Hepatocyte (in vitro differentiated cells): ENCODE measurements at regions not wholly inside any gene's neighbourhood (a gene's known extent, or its start where the extent isn't known, plus 50 kb on each side); places are given as distances from the start of the nearest gene placed in this dataset.
"Not testable (repeated sequence)": the region's sequence is repeated elsewhere in the genome, so short reads cannot be mapped to it uniquely, and the experiment has no call there.

Experiments used
- DNase-seq: peaks from one replicate; pipeline ENCODE4 v3.0.0-alpha.2; 2016; ENCODE audit warnings: low spot score
- H2AFZ ChIP-seq: fragments of 200-600 bp; sonication (generic); 2 replicates; pipeline ENCODE4 v1.6.0; 2016; ENCODE audit warnings: antibody characterized with exemption, mild to moderate bottlenecking
- H3K27ac ChIP-seq: fragments of 200-600 bp; sonication (generic); 2 replicates; pipeline ENCODE4 v1.5.1; 2016; ENCODE audit warnings: mild to moderate bottlenecking
- H3K27me3 ChIP-seq: fragments of 200-600 bp; sonication (generic); 2 replicates; pipeline ENCODE4 v1.6.1; 2016
- H3K36me3 ChIP-seq: fragments of 200-600 bp; sonication (generic); replicated peaks from 2 replicates; pipeline ENCODE4 v1.5.1; 2016; ENCODE audit warnings: low read depth; ENCODE audit not compliant: insufficient read depth
- H3K4me1 ChIP-seq: fragments of 200-600 bp; sonication (generic); 2 replicates; pipeline ENCODE4 v1.5.1; 2016; ENCODE audit warnings: mild to moderate bottlenecking, moderate library complexity; ENCODE audit not compliant: insufficient read depth
- H3K4me2 ChIP-seq: fragments of 200-600 bp; sonication (generic); 2 replicates; pipeline ENCODE4 v1.6.0; 2016
- H3K4me3 ChIP-seq: fragments of 200-600 bp; sonication (generic); 2 replicates; pipeline ENCODE4 v1.5.1; 2016; ENCODE audit warnings: mild to moderate bottlenecking
- H3K79me2 ChIP-seq: fragments of 200-600 bp; sonication (generic); 2 replicates; pipeline ENCODE4 v1.6.0; 2017; ENCODE audit warnings: mild to moderate bottlenecking
- H3K9me2 ChIP-seq: fragments of 200-600 bp; sonication (generic); replicated peaks from 2 replicates; pipeline ENCODE4 v1.6.0; 2017; ENCODE audit warnings: mild to moderate bottlenecking; ENCODE audit not compliant: insufficient read depth
- H3K9me3 ChIP-seq: fragments of 200-600 bp; sonication (generic); 2 replicates; pipeline ENCODE4 v1.5.1; 2016; ENCODE audit warnings: low read depth, mild to moderate bottlenecking
- H4K20me1 ChIP-seq: fragments of 200-600 bp; sonication (generic); 2 replicates; pipeline ENCODE4 v1.6.0; 2016; ENCODE audit warnings: mild to moderate bottlenecking; ENCODE audit not compliant: insufficient read depth, poor library complexity, severe bottlenecking
- EZH2 ChIP-seq: fragments of 200-600 bp; sonication (generic); IDR thresholded peaks from 2 replicates; pipeline ENCODE4 v1.6.1; 2016; ENCODE audit warnings: antibody characterized with exemption, mild to moderate bottlenecking, borderline replicate concordance
- EZH2phosphoT487 ChIP-seq: fragments of 200-600 bp; sonication (generic); IDR thresholded peaks from one replicate; pipeline ENCODE4 v1.6.1; 2018; ENCODE audit warnings: antibody characterized with exemption, mild to moderate bottlenecking, low read depth, moderate library complexity; ENCODE audit not compliant: unreplicated experiment, severe bottlenecking
- WGBS: methylation state at CpG from one replicate; pipeline ENCODE4 v1.1.6; 2016; ENCODE audit warnings: low lambda C conversion rate; ENCODE audit errors: missing lambda C conversion rate; 5-methylcytosine and 5-hydroxymethylcytosine counted together
- TF ChIP-seq, protein P1 (sequence below): fragments of 200-600 bp; sonication (generic); IDR thresholded peaks from 2 replicates; pipeline ENCODE4 v1.5.1; 2016; ENCODE audit warnings: antibody characterized with exemption, mild to moderate bottlenecking; ENCODE audit not compliant: poor library complexity

DNA sequence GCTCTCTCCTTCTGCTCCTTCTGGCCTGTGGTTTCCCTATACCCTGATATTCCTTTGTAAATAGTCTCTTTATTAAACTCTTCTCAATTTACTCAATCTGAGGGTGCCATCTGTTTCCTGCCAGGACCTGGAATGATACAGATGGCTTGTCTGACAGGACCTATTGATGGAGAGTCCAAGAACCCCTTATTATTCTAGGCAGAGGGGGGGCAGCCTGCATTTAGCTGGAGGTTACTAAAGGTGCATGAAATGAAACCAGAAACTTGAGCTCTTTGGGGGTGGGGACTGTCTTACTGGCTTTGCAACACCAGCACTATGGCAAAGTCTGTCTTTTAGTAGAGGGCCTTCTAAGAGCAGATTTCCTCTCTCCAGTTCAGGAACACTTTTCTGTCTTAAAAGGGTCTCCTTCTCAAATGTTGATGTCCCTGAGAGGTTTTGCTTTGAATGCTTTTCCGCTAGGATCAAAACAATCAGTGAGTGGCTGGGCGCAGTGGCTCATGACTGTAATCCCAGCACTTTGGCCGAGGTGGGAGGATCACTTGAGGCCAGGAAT lies 162.5 kb upstream of the MED14 start:
- Histone ChIP-seq H3K4me2 (no peak overlapping the region), H3K27me3 (no peaks in the 10 kb centered on the region)
- WGBS: 79% methylated on average over 3 of the region's 3 CpGs

DNA sequence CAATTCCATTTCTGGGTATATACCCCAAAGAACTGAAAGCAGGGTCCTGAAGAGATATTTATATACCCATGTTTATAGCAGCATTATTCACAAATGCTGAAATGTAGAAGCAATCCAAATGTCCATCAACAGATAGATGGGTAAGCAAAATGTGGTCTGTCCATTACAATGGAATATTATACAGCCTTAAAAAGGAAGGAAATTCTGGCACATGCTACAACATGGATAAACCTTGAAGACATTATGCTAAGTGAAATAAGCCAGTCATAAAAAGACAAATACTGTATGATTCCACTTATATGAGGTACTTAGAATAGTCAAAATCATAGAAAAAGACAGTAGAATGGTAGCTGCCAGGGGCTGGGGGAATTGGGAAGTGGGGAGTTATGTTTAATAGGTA lies 169.4 kb upstream of the MED14 start:
- H3K36me3 ChIP-seq, H3K4me2 ChIP-seq, H4K20me1 ChIP-seq, H3K9me2 ChIP-seq, H3K79me2 ChIP-seq, H3K4me3 ChIP-seq, H3K4me1 ChIP-seq, H2AFZ ChIP-seq, H3K27ac ChIP-seq, DNase-seq, H3K9me3 ChIP-seq, H3K27me3 ChIP-seq: not testable (repeated sequence)

More for the DNA sequence above, 162.5 kb upstream of the MED14 start:
- no peak for DNase-seq
- TF ChIP-seq EZH2 (no peak), EZH2phosphoT487 (no peak)
- TF ChIP-seq, protein P1, sequence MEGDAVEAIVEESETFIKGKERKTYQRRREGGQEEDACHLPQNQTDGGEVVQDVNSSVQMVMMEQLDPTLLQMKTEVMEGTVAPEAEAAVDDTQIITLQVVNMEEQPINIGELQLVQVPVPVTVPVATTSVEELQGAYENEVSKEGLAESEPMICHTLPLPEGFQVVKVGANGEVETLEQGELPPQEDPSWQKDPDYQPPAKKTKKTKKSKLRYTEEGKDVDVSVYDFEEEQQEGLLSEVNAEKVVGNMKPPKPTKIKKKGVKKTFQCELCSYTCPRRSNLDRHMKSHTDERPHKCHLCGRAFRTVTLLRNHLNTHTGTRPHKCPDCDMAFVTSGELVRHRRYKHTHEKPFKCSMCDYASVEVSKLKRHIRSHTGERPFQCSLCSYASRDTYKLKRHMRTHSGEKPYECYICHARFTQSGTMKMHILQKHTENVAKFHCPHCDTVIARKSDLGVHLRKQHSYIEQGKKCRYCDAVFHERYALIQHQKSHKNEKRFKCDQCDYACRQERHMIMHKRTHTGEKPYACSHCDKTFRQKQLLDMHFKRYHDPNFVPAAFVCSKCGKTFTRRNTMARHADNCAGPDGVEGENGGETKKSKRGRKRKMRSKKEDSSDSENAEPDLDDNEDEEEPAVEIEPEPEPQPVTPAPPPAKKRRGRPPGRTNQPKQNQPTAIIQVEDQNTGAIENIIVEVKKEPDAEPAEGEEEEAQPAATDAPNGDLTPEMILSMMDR: no peak
- Histone ChIP-seq H3K27ac (no peak overlapping the region), H2AFZ (no peak overlapping the region), H3K9me3 (no peaks in the 10 kb centered on the region), H3K79me2 (no peaks in the 10 kb centered on the region), H3K4me3 (no peak overlapping the region), H4K20me1 (no peaks in the 10 kb centered on the region), H3K36me3 (no peaks in the 10 kb centered on the region), H3K9me2 (no peaks in the 10 kb centered on the region), H3K4me1 (no peaks in the 10 kb centered on the region)

DNA sequence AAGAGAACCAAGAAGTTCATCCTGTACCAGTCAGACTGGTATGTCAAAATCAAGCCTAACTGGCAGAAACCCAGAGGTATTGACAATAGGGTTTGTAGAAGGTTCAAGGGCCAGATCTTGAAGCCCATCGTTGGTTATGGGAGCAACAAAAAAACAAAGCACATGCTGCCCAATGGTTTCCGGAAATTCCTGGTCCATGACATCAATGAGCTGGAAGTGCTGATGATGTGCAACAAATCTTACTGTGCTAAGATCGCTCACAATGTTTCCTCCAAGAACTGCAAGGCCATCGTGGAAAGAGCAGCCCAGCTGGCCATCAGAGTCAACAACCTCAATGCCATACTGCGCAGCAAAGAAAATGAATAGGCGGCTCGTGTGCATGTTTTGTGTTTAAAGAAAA lies 172.7 kb upstream of the MED14 start:
- Histone ChIP-seq H2AFZ (no peak overlapping the region), H3K9me2 (no peaks in the 10 kb centered on the region), H4K20me1 (no peaks in the 10 kb centered on the region), H3K4me3 (no peak overlapping the region), H3K79me2 (no peaks in the 10 kb centered on the region), H3K9me3 (no peaks in the 10 kb centered on the region), H3K36me3 (no peaks in the 10 kb centered on the region), H3K4me2 (no peak overlapping the region), H3K27ac (no peak overlapping the region), H3K27me3 (no peaks in the 10 kb centered on the region), H3K4me1 (no peaks in the 10 kb centered on the region)
- DNase-seq: no peak
- WGBS: 90% methylated on average over 7 of the region's 7 CpGs
- TF ChIP-seq EZH2 (no peak), EZH2phosphoT487 (no peak)
- TF ChIP-seq, protein P1: no peak

DNA sequence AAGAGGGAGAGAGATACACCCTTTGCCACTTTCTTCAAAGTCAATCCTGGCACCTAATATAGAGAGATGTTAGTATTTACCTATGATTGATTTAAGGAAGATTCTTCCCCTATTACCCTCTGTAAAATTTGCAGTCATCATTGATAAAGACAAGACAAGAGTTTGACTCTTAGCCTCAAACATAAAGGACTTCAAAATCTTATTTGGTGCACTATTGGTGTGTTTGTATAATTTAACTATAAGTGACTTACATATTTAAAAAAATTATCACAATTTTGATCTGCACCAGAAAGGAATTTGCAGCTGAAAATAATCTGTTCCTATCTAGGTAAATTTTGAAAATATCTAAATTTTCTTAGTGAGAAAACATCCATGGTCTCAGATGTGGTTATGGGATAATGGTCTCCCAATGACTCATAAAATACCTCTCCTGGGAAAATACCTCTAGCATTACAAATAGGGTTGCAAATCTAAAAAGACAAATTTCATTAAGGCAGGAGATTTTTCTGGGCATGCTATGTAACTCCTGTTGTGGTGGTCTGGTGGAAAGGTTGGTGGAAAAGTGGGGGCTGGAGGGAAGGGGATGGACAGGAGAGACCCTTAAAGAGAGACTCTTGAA lies 173.6 kb upstream of the MED14 start:
- no peak overlapping the region for H3K27ac ChIP-seq

More for the DNA sequence above, 173.6 kb upstream of the MED14 start:
- H3K9me3 ChIP-seq: no peaks in the 10 kb centered on the region
- no peaks in the 10 kb centered on the region for H3K36me3 ChIP-seq
- DNase-seq: no peak
- no peaks in the 10 kb centered on the region for H3K9me2 ChIP-seq
- no peaks in the 10 kb centered on the region for H4K20me1 ChIP-seq
- H3K4me2 ChIP-seq: no peak overlapping the region
- H3K27me3 ChIP-seq: no peaks in the 10 kb centered on the region
- no peak overlapping the region for H3K4me3 ChIP-seq
- TF ChIP-seq EZH2phosphoT487 (no peak), EZH2 (no peak)
- TF ChIP-seq, protein P1: no peak
- no peaks in the 10 kb centered on the region for H3K79me2 ChIP-seq
- H2AFZ ChIP-seq: no peak overlapping the region
- H3K4me1 ChIP-seq: no peaks in the 10 kb centered on the region
